GM12878 (cell line): ENCODE measurements at regions not wholly inside any gene's neighbourhood (a gene's known extent, or its start where the extent isn't known, plus 50 kb on each side); places are given as distances from the start of the nearest gene placed in this dataset.

ENCODE experiments used
- ATAC-seq: fragments of 200-7000 bp; cut with Tn5 transposase; 3 replicates; pipeline ENCODE4 v1.9.1; 2020; ENCODE audit warnings: mild to moderate bottlenecking, moderate library complexity
- BruUV-seq: library from RNA; stranded (reverse); fragments of 400-500 nt; replicated peaks from 2 replicates; lab custom pipeline; 2021; lab: Mats Ljungman, UMichigan
- CTCF ChIA-PET: fragments of 300-600 bp; sonication (Branson Sonifier 250); formaldehyde crosslinking; extraction: SDS; loops from one replicate; lab custom pipeline; 2021; ENCODE audit warnings: inconsistent platforms; lab: Yijun Ruan, JAX
- POLR2A ChIA-PET: fragments of 350-600 bp; formaldehyde crosslinking; extraction: SDS; loops from one replicate; lab custom pipeline; 2021; ENCODE audit warnings: inconsistent platforms; lab: Charles Lee
- RAD21 ChIA-PET: fragments of 300-600 bp; sonication (Branson Sonifier 250); formaldehyde crosslinking; loops from one replicate; lab custom pipeline; 2023; ENCODE audit warnings: antibody characterized with exemption; ENCODE audit not compliant: unreplicated experiment; lab: Charles Lee
- SMC1A ChIA-PET: fragments of 300-600 bp; sonication (Branson Sonifier 250); formaldehyde crosslinking; loops from one replicate; lab custom pipeline; 2023; ENCODE audit not compliant: unreplicated experiment, uncharacterized antibody; lab: Charles Lee
- DNase-seq: peaks from one replicate; pipeline ENCODE4 v3.0.0-alpha.2; 2011; ENCODE audit warnings: low read depth, low spot score
- FAIRE-seq: peaks from 3 replicates; lab custom pipeline; 2011; peaks lifted over from hg19 to GRCh38; lab: Jason Lieb, UNC
- H2AFZ ChIP-seq: 2 replicates; pipeline ENCODE4 v1.6.0; 2011; ENCODE audit warnings: low read depth, low read length, control low read depth; ENCODE audit not compliant: control insufficient read depth
- H3K27ac ChIP-seq: 2 replicates; pipeline ENCODE4 v1.5.1; 2011; ENCODE audit warnings: control low read depth; ENCODE audit not compliant: control insufficient read depth, insufficient read depth
- H3K27me3 ChIP-seq, 2 experiments: replicated peaks in 1 of 2; 2 replicates each; pipeline versions ENCODE4 v1.6.0 to v1.6.1; 2011; ENCODE audit warnings: low read length in 1 of 2; ENCODE audit not compliant: control insufficient read depth in 2 of 2, insufficient read depth in 2 of 2
- H3K36me3 ChIP-seq, 2 experiments: 2 replicates each; pipeline ENCODE4 v1.5.1; 2011; ENCODE audit warnings: low read length in 1 of 2; ENCODE audit not compliant: control insufficient read depth in 2 of 2, insufficient read depth in 2 of 2
- H3K4me1 ChIP-seq: 2 replicates; pipeline ENCODE4 v1.6.1; 2011; ENCODE audit warnings: mild to moderate bottlenecking, low read length, moderate library complexity, mixed read lengths; ENCODE audit not compliant: control insufficient read depth, insufficient read depth
- H3K4me2 ChIP-seq: 2 replicates; pipeline ENCODE4 v1.6.0; 2011; ENCODE audit warnings: control low read depth; ENCODE audit not compliant: control insufficient read depth, insufficient read depth
- H3K4me3 ChIP-seq: fragments of 200-600 bp; sonication (generic); 2 replicates; pipeline ENCODE4 v1.5.1; 2016
- H3K79me2 ChIP-seq: 2 replicates; pipeline ENCODE4 v1.6.0; 2011; ENCODE audit warnings: low read length; ENCODE audit not compliant: control insufficient read depth, insufficient read depth
- H3K9ac ChIP-seq: 2 replicates; pipeline ENCODE4 v1.8.0; 2011; ENCODE audit warnings: low read length, control low read depth, mixed read lengths; ENCODE audit not compliant: control insufficient read depth, insufficient read depth
- H3K9me3 ChIP-seq: replicated peaks from 3 replicates; pipeline ENCODE4 v1.5.1; 2011; ENCODE audit warnings: mild to moderate bottlenecking, low read length; ENCODE audit not compliant: control insufficient read depth, insufficient read depth
- H4K20me1 ChIP-seq: 2 replicates; pipeline ENCODE4 v1.6.0; 2011; ENCODE audit not compliant: control insufficient read depth, insufficient read depth
- CBFB ChIP-seq: IDR thresholded peaks from 2 replicates; pipeline ENCODE4 v1.6.1; 2016; ENCODE audit warnings: antibody characterized with exemption, low read depth
- CREB1 ChIP-seq: IDR thresholded peaks from 2 replicates; pipeline ENCODE4 v1.6.1; 2012; ENCODE audit warnings: low read depth, mild to moderate bottlenecking, inconsistent platforms
- HCFC1 ChIP-seq: fragments of 150-350 bp; IDR thresholded peaks from 2 replicates; pipeline ENCODE4 v1.6.1; 2014; ENCODE audit warnings: low read length
- MTA2 ChIP-seq: fragments of 450-650 bp; IDR thresholded peaks from 2 replicates; pipeline ENCODE4 v1.6.1; 2016; ENCODE audit warnings: low read depth, mild to moderate bottlenecking, moderate library complexity
- MTA3 ChIP-seq: IDR thresholded peaks from 2 replicates; pipeline ENCODE4 v1.6.1; 2012; ENCODE audit warnings: low read length, inconsistent platforms, borderline replicate concordance
- NBN ChIP-seq: fragments of 450-650 bp; IDR thresholded peaks from 2 replicates; pipeline ENCODE4 v1.6.1; 2016
- NFYA ChIP-seq: IDR thresholded peaks from 2 replicates; pipeline ENCODE4 v1.6.1; 2011; ENCODE audit warnings: low read depth, mild to moderate bottlenecking, low read length, improper control_type of control experiment, borderline replicate concordance
- NFYB ChIP-seq: IDR thresholded peaks from 2 replicates; pipeline ENCODE4 v1.6.1; 2011; ENCODE audit warnings: low read depth, mild to moderate bottlenecking, low read length, improper control_type of control experiment, moderate library complexity; ENCODE audit not compliant: insufficient read depth
- RAD51 ChIP-seq: fragments of 450-650 bp; IDR thresholded peaks from 2 replicates; pipeline ENCODE4 v1.6.1; 2016; ENCODE audit warnings: moderate library complexity, mild to moderate bottlenecking, inconsistent platforms
- RUNX3 ChIP-seq: IDR thresholded peaks from 2 replicates; pipeline ENCODE4 v1.6.1; 2012; ENCODE audit warnings: low read length, inconsistent platforms
- SREBF2 ChIP-seq: IDR thresholded peaks from 2 replicates; pipeline ENCODE4 v1.6.1; 2012; ENCODE audit warnings: mild to moderate bottlenecking, low read length
- WGBS: methylation state at CpG from one replicate; pipeline ENCODE4 v1.1.6; 2016; ENCODE audit warnings: low lambda C conversion rate; ENCODE audit not compliant: insufficient replicate concordance, insufficient coverage; ENCODE audit errors: missing lambda C conversion rate; 5-methylcytosine and 5-hydroxymethylcytosine counted together
- in situ Hi-C: fragments of 300-500 bp; cut with MboI; formaldehyde crosslinking; loops from 9 replicates; pipeline ENCODE4 v1.14.3; 2018; ENCODE audit warnings: mixed read lengths
- intact Hi-C: fragments of 100-400 bp; cut with micrococcal nuclease; formaldehyde crosslinking; loops from one replicate; pipeline ENCODE4 v1.14.2; 2022; ENCODE audit not compliant: unreplicated experiment
- TF ChIP-seq, protein P1 (sequence below): fragments of 150-350 bp; IDR thresholded peaks from 2 replicates; pipeline ENCODE4 v1.6.1; 2014; ENCODE audit warnings: mild to moderate bottlenecking, low read depth, low read length

DNA sequence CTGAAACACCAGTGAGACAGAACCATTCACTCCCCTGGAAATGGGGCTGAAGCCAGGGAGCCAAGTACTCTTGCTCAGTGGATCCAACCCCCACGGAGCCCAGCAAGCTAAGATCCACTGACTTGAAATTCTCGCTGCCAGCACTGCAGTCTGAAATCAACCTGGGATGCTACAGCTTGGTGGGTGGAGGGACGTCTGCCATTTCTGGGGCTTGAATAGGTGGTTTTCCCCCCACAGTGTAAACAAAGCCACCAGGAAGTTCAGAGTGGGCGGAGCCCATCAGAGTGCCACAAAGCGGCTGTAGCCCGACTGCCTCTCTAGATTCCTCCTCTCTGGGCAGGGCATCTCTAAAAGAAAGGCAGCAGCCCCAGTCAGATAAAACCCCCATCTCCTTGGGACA is 292.8 kb downstream of the LNPK start:
- 61% methylated on average over 6 of the region's 6 CpGs for WGBS
- TF ChIP-seq CREB1 = no peak
- TF ChIP-seq NFYB = no peak
- no peak for TF ChIP-seq CBFB
- TF ChIP-seq NBN = no peak
- no peak for TF ChIP-seq SREBF2
- no peak for TF ChIP-seq RAD51
- TF ChIP-seq, protein P1, sequence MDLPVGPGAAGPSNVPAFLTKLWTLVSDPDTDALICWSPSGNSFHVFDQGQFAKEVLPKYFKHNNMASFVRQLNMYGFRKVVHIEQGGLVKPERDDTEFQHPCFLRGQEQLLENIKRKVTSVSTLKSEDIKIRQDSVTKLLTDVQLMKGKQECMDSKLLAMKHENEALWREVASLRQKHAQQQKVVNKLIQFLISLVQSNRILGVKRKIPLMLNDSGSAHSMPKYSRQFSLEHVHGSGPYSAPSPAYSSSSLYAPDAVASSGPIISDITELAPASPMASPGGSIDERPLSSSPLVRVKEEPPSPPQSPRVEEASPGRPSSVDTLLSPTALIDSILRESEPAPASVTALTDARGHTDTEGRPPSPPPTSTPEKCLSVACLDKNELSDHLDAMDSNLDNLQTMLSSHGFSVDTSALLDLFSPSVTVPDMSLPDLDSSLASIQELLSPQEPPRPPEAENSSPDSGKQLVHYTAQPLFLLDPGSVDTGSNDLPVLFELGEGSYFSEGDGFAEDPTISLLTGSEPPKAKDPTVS = no peak
- TF ChIP-seq MTA2 = no peak
- TF ChIP-seq NFYA = no peak
- TF ChIP-seq HCFC1 = no peak
- TF ChIP-seq MTA3 = no peak
- no peak for TF ChIP-seq RUNX3
- BruUV-seq = no TSS peak

More for the DNA sequence above, 292.8 kb downstream of the LNPK start:
- intact Hi-C loops (no loop called here), in situ Hi-C loops (no loop called here)
- no peaks in the 10 kb centered on the region for H3K36me3 ChIP-seq
- RAD21 ChIA-PET = no interaction called here
- DNase-seq (no peak), FAIRE-seq (no peak), ATAC-seq (no peak)
- no peak overlapping the region for H3K27ac ChIP-seq
- no peaks in the 10 kb centered on the region for H3K27me3 ChIP-seq
- no peaks in the 10 kb centered on the region for H3K9me3 ChIP-seq
- H3K79me2 ChIP-seq = no peaks in the 10 kb centered on the region
- H3K4me1 ChIP-seq = no peaks in the 10 kb centered on the region
- no peaks in the 10 kb centered on the region for H4K20me1 ChIP-seq
- CTCF ChIA-PET = no interaction called here
- H2AFZ ChIP-seq = no peak overlapping the region
- POLR2A ChIA-PET = no interaction called here
- no peak overlapping the region for H3K4me3 ChIP-seq
- no peak overlapping the region for H3K4me2 ChIP-seq
- H3K9ac ChIP-seq = no peak overlapping the region
- SMC1A ChIA-PET = no interaction called here
